GM19238 (cell line): ENCODE measurements at regions not wholly inside any gene's neighbourhood (a gene's known extent, or its start where the extent isn't known, plus 50 kb on each side); places are given as distances from the start of the nearest gene placed in this dataset.
"Not testable (repeated sequence)": the region's sequence is repeated elsewhere in the genome, so short reads cannot be mapped to it uniquely, and the experiment has no call there.

Experiments used
- DNase-seq: peaks from one replicate; pipeline ENCODE4 v3.0.0; 2011; ENCODE audit warnings: low spot score; ENCODE audit not compliant: insufficient read length

- DNase-seq: no peak
Observed at GRCh38 chr3:112765531-112765930, 81.1 kb downstream of the CD200R1L start.

- no peak for DNase-seq
Observed at GRCh38 chr3:112763258-112763657, 83.4 kb downstream of the CD200R1L start.

- no peak for DNase-seq
Observed at GRCh38 chr3:112761062-112761638, 85.5 kb downstream of the CD200R1L start.

GRCh38 chr3:112759681-112760080 lies 87.0 kb downstream of the CD200R1L start:
- DNase-seq: no peak

- DNase-seq: no peak
Observed at GRCh38 chr3:112759210-112759609, 87.5 kb downstream of the CD200R1L start.

- DNase-seq: no peak
Observed at GRCh38 chr3:112757197-112757596, 89.5 kb downstream of the CD200R1L start.

- no peak for DNase-seq
Observed at GRCh38 chr3:112755845-112756613, 90.6 kb downstream of the CD200R1L start.

GRCh38 chr3:112755046-112755445 lies 91.6 kb downstream of the CD200R1L start:
- DNase-seq: not testable (repeated sequence)

GRCh38 chr3:112751564-112752512 lies 94.8 kb downstream of the CD200R1L start:
- DNase-seq: no peak

GRCh38 chr3:112751061-112751460 lies 95.6 kb downstream of the CD200R1L start:
- no peak for DNase-seq

GRCh38 chr3:112747624-112748023 lies 99.0 kb downstream of the CD200R1L start:
- DNase-seq: no peak

- no peak for DNase-seq
Observed at GRCh38 chr3:112746675-112747280, 99.9 kb downstream of the CD200R1L start.

GRCh38 chr3:112745567-112746248 lies 101.0 kb downstream of the CD200R1L start:
- DNase-seq: no peak

- no peak for DNase-seq
Observed at GRCh38 chr3:112744825-112745566, 101.7 kb downstream of the CD200R1L start.

- no peak for DNase-seq
Observed at GRCh38 chr3:112744106-112744505, 102.6 kb downstream of the CD200R1L start.

- no peak for DNase-seq
Observed at GRCh38 chr3:112742934-112743333, 102.0 kb upstream of the CCDC80 start.

- DNase-seq: no peak
Observed at GRCh38 chr3:112741983-112742382, 101.0 kb upstream of the CCDC80 start.

- DNase-seq: no peak
Observed at GRCh38 chr3:112740835-112741234, 99.9 kb upstream of the CCDC80 start.

- no peak for DNase-seq
Observed at GRCh38 chr3:112739252-112739965, 98.5 kb upstream of the CCDC80 start.

- no peak for DNase-seq
Observed at GRCh38 chr3:112738366-112738765, 97.4 kb upstream of the CCDC80 start.
